HG02763 (cell line): ENCODE measurements at regions not wholly inside any gene's neighbourhood (a gene's known extent, or its start where the extent isn't known, plus 50 kb on each side); places are given as distances from the start of the nearest gene placed in this dataset.

Experiments
- ATAC-seq: cut with Tn5 transposase; IDR thresholded peaks from one replicate; pipeline ENCODE4 v1.9.1; 2021; ENCODE audit warnings: mild to moderate bottlenecking, moderate library complexity; ENCODE audit not compliant: unreplicated experiment

DNA sequence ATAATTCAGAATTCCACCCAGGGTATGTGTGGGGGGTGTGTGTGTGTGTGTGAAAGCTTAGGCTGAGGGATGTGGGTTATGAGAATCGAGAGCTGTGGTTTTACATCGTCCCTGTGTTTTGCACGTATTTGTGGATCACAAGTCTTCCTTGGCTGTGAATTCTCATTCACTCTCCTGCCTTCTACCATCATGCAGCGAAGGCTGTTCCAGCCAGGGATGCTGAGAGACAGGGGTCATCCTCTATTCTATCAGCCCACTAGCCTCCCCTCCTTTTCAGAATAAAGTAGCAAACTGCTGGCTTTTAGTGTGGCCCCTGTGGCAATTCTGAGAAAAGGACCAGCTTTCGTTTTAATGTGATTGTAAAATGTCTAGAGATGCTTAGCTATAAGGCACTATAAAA, 460.6 kb upstream of the NR2F2 start:
- no peak for ATAC-seq

DNA sequence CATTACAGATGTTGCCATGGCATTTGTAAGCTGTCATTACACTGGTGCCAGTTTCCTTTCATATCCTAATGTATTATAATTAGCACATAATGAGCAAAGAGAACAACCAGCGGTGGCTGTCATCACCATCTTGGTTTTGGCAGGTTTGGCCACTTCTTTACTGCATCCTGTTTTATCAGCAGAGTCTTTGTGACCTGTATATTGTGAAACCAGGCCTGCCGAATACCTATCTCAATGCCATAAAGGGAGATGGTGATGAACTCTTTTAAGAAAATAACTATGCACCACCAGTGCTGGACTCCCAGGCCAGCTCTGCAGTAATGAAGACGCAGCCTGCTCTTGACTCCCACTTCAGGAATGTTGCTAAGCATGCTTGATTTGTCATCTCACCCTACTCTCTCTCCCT, 458.1 kb upstream of the NR2F2 start:
- ATAC-seq = no peak

DNA sequence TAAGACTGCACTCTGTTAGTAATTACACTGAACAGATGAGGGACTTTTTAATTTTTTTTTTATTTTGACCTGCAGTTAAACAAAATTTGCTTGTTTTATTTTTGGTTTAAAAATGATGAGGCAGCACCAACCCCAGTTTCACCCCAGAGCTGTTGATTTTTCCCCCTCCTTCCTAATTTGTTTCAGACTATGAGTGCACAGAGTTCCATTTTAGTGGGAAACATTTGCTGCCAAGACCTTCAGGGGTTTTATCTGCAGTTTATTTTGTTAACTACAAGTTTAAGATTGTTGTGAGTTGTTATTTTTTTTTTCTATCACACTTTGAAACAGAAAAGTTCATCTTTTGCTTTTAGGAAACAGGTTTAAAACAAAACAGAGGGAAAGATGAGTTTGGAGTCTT, 455.9 kb upstream of the NR2F2 start:
- ATAC-seq = no peak

DNA sequence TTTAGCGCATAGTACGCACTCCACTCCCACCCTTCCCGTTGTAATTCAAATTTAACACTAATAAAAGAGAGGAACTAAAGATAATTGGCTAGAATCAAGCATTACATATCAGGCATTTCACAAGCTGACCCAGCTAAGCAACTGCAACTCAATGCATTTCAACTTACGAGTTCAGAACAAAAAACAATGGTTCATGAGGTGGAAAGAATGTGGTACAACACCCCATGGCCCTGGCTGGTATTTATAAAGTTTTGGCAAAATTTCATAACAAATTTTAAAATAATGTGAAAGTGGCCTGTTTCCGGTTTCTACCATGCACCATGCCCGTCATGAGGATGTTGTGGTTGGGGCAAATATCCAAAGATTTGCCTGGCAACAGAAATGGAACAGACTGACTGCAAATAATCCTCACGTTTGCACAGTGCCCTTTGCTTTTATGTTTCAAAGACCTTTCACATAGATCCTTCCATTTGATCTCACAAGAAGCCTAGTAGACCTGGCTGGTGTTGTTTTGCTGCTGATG, 455.3 kb upstream of the NR2F2 start:
- ATAC-seq = no peak

DNA sequence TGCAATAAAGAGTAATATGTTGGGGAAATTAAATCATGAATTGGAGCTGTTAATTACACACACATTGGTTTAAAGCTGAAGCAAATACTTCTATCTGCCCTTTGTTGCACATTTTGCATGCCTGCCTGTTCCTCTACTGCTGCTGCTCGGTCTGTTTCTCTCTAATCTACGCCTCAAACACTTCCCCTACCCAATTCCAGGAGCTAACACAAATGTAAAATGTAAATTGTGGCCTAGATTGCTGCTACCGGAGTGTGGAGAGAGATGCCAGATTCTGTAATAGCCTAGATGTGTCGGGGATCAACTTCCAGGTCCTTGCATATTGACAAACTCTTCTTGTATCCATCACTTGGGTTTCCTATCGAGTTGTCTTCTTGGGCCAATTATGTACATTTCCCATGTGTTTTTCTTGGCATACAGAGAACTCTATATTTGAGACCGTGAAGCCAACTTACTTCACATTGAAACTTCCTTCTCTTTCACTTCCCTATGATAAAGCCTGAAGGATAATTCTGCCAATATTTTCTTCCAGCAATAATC, 450.4 kb upstream of the NR2F2 start:
- no peak for ATAC-seq

DNA sequence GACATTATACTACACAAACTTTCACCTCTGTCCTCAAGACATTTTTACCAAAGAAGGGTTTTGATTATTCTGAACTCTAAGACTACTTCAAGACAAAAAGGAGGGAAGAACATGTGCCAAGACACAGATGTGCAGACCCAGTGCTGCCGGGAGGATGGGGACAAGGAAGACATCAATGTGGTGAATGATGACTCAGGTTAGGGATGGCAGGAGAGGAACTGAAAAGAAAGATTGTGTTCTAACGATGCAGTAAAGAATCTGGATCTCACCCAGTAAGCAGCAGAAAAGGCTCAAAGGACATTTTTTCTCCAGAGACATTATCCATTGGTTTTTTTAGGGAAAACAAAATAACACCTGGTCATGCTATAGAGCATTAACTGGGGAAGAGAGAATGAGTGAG, 449.9 kb upstream of the NR2F2 start:
- ATAC-seq = no peak

DNA sequence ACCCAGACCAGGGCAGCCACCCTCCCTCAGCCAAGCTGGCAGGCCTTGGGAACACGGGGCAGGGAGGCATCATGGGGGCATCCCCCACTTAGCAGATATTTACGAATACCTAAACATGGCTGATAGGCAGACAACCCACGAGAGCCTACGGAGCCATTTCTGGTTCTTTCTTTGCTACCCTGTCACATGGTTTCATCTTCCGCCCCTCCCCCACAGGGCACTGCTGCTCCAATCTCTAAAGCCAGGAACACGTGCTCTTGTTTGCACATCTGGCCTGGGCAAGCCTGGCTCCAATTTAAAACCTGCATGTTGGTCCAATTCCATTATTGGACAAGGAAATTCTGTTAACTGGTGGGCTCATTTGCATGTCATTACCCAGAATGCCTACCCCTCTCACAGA, 447.4 kb upstream of the NR2F2 start:
- ATAC-seq = no peak

DNA sequence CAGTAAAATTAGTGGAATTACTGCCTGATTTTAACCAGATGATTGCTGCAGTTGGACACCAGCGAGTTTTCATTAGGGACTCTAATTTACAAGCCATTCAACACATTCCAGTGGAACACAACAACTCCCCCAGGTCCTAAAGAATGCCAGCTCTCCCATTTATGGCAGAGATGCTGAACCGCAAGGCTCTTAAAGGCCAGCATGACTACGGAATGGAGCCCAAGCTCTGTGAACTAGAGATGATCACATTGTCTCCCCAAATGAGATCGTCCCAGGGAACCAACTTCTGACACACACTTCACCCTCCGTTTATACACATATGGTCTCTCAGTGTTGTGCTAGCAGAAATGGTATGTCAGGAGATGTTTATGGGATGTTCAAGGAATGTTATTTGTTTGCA, 446.2 kb upstream of the NR2F2 start:
- no peak for ATAC-seq

DNA sequence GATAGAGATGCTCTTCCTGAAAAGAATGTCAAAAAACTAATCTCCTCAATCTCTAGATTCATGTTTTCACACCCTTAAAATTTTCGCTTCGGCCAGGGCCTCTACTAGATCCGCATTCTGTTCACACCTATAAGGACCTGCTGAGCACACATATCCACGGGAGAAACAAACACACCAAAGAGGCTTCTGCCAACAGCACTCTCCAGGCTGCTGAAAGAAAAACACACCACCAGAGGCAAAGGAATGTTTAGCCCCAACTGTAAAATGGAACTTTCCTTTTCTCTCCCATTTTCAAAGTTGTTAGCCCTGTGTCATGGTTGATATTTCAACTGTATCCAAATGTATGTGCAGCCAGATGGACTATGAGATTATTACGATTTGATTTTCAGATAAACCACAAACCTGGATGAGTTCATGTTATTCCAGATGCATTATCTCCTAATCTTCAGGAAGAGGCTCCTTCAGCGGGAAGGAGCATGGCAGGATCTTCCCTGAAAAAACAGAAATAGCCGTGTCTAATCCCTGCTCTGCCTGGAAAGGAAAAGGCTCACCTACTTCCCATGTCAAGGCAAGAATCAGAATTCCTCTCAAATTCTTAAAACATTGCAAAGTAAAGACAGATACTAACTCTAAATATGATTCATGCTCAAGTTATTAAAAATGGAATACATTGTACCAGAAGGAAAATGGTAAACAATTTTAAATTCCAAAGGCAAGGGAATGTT, 442.7 kb upstream of the NR2F2 start:
- no peak for ATAC-seq

DNA sequence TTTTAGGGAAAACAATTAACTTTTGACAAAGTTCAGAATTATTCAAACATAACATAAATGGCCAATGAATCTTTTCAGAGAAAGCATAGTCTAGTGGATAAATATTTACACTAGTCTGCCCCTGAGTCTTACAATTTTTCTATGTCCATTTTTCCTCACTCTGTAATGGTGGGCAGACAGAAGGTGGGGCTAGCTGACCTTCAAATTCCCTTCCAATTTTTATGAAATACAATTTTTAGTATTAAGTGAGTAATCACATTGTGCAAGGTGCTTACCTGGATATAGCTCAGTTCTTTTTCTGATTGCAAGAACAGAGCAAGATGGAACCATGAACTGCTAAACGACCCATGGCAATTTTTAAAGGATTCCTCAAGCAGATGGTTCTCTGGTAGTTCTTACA, 441.7 kb upstream of the NR2F2 start:
- no peak for ATAC-seq

DNA sequence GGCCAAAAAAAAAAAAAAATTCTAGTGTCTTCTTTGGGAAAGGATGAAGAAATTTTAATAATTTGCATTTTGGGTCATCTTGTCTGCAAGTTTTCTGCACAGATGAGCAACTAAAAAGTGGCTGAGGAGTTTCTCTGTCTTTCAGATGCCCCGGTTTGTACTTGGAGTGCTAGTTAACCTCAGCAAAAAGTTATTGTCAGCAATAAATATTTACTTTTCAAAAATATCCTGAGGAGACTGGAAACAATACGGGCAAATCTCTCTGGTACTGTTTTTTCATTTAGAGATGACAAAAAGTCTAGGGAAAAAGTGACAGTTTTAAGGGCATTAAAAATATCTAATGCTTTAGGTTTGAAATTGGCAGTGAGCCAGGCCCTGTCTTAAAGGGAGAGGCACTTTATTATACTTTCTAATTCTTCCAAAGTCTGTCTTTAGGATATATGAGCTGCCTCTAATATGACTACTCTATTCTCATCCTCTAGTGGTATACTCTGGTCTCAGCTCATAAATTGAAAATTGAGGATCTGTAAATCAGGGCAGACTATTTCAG, 436.0 kb upstream of the NR2F2 start:
- no peak for ATAC-seq

DNA sequence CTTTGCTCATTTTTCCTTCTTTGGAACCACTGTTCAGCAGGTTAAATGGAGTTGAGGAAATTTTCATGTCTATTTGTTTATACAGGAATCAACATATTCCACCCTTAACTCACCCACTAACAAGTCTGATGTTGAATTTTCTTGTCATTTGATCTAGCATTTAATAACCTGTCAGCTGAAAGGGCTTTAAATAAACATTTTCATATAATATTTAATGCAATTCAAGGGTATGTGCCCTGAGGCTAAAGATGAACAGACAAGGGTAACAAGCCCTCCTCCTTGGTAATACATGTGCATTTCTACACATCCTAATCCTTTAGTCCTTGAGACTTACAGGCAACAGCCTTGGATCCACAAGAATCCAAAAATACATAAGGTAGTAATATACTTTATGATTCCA, 435.0 kb upstream of the NR2F2 start:
- no peak for ATAC-seq

DNA sequence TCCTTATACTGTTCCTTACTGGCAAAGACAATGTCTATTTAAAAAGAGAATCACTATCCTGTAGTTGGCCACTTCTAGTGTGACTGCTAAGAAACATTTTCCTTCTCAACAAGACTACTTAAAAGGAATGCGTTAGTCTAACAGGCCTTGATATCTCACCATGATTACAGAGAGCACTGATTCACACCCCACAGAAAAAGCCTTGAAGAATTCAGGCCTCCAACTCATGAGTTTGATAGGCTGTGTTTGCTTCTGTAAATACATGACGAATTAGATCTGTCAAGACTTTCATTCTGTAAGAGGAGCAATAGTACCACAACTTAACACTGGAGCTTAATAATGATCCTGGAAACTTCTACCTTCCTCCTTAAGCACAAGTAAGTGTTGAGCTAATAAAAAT, 432.8 kb upstream of the NR2F2 start:
- ATAC-seq = no peak

DNA sequence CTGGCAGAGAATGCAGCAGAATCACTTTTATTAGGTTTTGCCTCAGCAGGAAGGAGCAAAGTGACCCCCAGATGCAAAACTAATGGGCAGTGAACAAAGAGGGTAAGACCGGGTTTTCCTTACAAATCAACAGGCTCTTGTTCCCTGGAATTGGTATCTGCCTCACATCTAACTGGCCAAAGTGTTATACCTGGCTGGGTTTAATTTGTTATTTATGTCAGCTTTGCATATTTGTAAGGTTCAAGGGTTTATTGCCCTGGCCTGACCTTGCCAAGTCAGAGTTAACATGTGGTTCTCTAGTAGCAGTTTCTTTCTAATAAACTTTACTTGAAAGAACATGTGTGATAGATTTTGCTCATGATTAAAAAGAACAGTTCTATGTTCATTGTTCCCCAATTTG, 431.7 kb upstream of the NR2F2 start:
- no peak for ATAC-seq

DNA sequence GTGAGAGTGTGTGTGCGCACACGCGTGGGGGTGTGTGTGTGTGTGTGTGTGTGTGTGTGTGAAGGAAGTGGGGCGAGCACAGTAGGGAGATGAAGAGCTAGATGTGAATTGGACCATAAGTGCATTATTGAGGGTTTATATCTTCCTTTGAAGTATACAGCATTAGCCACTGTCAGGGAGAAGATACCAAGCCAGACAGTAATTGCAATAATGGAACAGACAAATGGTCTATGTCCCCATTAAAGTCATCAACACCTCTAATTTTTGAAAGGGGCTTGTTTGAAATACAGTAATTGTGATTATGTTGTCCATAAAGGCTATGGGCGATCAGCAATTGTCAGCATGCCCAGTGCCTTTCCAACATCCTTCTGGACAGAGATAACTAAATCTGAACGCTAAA, 429.2 kb upstream of the NR2F2 start:
- ATAC-seq = no peak

DNA sequence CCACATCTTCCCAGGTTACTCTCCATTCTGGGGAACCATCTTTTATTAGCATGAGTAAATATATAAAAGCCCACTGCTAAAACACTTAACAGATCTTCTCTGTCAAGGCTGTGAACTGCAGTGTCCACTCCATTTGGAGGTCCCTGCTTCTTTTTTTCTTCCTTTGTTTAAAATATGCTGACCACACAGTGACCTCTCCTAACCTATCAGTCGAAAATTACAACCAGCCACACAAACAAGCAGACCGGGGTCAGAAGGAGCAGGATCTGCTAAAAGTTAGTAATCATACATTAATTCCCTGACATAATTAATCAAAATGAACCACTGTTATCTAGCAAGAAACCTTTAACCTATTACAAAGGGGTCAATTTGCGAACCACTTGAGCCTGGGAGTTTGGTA, 427.9 kb upstream of the NR2F2 start:
- no peak for ATAC-seq

DNA sequence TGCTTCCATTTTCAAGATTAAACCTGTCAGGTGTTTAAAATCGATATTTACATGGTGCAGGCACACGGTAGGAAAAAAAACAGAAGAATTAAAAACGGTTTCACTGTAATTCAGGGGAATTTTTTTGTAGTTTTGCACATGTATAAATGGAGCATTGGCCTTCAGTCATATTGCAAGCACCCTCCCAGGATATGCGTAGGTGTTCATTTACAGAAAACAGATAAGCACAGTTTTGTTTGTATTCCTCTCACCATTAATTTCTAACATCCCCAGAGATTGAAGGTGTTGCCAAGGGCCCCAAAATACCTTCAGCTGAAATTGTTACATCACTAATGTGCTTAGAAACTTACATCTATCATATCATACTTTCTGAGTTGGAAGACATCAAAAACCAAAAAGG, 427.1 kb upstream of the NR2F2 start:
- no peak for ATAC-seq

DNA sequence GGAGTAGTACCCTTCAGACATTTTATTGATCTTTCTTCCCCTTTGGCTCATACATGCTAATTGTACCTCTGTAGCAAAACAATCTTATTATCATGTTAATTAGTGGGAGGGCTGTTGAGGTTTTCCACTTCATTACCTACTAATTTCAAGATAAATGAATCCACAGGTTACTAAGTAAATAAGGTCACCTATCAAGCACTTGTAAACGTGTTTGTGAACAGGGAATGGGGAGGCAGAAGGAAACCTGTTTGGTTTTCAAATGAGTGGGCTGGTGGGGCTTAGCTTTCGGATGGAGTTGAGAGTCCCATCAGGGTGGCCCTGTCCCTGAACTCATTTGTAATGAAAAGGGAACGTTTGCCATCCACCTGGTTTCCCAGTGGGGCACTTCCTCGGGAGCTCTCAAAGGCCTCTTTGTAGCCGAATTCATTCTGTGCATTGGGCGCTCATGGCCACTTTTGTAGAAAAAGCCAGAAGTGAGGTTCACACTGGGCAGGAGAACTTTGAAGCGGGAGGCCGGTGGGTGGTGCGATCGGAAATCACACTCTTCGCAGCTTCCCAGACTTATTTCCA, 419.8 kb upstream of the NR2F2 start:
- no peak for ATAC-seq

DNA sequence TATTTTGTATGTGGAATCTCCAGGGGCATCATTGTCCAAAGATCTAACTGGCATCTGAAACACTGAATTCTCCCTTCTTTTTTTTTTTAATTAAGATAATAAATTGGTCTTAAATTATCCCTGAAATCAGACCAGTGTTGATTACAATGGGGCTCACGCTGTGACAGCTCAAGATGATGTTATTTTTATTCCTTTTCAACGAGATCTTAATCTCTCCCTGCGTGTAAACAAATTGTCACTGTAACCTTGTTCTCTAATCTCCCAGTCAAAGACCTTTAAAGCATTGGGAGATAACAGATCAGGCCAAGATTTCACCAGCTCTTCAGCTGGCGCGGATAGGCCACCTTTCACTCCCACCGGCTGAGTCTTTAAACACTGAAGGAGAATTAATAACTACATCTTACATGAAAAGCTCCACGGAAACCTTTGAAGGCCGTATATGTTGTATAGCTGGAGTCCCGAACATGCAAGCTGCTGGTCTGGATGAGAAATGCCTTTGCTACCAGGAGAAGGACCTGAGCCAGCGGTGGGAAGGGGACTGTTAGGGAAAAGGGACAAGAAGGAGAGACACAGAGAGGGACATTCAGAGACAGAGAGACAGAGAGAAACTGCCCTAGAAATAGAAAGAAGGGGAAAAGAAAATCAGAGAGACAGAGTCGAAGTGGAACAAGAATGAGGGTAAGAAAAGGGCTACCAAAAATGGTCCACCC, 418.8 kb upstream of the NR2F2 start:
- no peak for ATAC-seq

DNA sequence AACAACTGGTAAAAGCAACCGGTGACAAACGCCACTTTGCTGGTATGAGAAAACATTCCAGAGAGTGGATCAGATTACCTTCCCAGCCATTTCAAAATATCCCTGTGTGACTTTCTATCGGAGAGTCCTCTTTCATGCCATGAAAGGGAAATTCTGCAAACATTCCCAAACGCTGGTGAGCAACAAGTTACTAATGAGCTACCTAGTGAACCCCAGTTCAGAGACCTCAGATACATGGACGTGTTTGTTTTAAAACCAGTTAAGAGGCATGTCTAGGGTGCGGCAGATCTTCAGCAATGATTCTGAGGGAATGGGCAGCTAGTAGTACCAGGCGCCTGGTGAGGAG, 418.2 kb upstream of the NR2F2 start:
- no peak for ATAC-seq

DNA sequence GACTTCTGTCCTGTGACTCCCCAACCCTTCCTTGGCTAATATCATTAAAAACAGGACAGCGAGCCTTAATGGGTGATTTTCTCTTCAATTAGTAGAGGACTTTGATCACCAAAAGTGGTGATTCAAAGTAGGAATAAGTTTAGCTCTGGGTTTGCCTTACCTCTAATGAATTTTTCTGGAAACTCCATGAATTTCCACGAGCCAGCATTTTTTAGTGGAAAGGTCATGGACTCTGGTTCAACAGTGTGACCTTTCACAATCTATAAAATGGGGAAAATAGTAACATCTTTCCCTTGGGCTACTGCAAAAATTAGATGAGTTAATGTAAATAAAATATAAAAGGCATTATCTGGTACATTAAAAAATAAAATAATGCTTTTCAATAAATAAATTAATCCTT, 417.8 kb upstream of the NR2F2 start:
- no peak for ATAC-seq

DNA sequence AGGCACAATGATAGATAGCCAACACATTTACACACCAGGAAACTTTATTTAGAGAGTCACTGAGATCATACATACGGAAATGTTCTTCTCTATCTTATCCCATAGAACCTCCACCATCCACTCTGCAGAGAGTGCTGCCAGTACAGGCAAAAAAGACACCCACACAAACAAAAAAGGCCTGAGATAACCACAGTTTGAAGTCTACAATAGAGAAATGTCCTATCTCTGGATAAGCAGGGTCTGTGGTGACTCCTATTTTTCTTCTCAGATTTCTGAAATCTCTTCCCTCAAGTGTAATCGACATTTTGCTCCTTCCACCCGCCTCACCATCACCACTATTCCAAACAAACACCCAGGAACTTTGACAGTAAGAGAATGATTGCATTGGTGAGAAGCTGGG, 413.9 kb upstream of the NR2F2 start:
- no peak for ATAC-seq
